ENCODE measurements at regions not wholly inside any gene's neighbourhood (a gene's known extent, or its start where the extent isn't known, plus 50 kb on each side); places are given as distances from the start of the nearest gene placed in this dataset.

DNA sequence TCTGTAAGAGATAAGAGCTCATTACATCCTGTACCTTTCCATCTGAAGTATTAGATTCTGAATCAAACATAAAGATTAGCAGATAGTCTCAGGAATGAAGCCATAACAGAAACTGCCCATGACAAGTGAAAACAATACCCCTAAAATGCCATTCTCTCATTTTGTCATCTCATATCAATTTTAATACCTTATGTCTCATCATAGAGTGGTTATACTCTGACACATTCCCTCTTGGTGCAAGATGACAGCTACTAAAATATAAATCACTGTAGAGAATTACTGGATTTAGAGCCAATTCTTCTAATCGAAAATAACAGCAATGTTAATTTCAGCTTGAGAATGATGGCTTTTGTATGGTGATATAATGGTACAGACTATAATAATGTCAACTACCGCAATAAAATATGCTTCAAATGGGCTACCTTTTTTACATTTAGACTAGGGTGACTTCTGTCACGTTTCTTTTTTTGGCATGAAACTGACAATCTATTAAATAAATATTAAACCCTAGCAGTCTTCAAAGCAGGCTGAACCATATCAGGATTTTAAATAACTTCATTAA is 125.1 kb upstream of the ITGA4 start:
- TF ChIP-seq, protein P1, sequence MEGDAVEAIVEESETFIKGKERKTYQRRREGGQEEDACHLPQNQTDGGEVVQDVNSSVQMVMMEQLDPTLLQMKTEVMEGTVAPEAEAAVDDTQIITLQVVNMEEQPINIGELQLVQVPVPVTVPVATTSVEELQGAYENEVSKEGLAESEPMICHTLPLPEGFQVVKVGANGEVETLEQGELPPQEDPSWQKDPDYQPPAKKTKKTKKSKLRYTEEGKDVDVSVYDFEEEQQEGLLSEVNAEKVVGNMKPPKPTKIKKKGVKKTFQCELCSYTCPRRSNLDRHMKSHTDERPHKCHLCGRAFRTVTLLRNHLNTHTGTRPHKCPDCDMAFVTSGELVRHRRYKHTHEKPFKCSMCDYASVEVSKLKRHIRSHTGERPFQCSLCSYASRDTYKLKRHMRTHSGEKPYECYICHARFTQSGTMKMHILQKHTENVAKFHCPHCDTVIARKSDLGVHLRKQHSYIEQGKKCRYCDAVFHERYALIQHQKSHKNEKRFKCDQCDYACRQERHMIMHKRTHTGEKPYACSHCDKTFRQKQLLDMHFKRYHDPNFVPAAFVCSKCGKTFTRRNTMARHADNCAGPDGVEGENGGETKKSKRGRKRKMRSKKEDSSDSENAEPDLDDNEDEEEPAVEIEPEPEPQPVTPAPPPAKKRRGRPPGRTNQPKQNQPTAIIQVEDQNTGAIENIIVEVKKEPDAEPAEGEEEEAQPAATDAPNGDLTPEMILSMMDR (conservative IDR thresholded peaks at IDR 0.05; ENCODE audit: low read depth, low read length): no peak
- TF ChIP-seq RAD21 (IDR thresholded peaks at IDR 0.05; ENCODE audit: low read length) (no peak), RFX5 (IDR thresholded peaks at IDR 0.05; ENCODE audit: low read depth, low read length) (no peak), MAFK (IDR thresholded peaks at IDR 0.05; ENCODE audit: low read depth, low read length) (no peak), MXI1 (IDR thresholded peaks at IDR 0.05; ENCODE audit: borderline replicate concordance, low read depth, low read length) (no peak), MAZ (IDR thresholded peaks at IDR 0.05; ENCODE audit: borderline replicate concordance, low read depth, low read length) (no peak), POLR2A (IDR thresholded peaks at IDR 0.05; ENCODE audit: low read depth, low read length) (no peak), CEBPB (IDR thresholded peaks at IDR 0.05; ENCODE audit: low read depth, low read length) (no peak), NFE2L2 (IDR thresholded peaks at IDR 0.05; ENCODE audit: low read depth, low read length) (no peak), FOS (IDR thresholded peaks at IDR 0.05; ENCODE audit: low read depth, low read length) (no peak), BHLHE40 (IDR thresholded peaks at IDR 0.05; ENCODE audit: low read depth, low read length) (no peak), SMC3 (IDR thresholded peaks at IDR 0.05; ENCODE audit: low read depth, low read length) (no peak)
- TF ChIP-seq, protein P2, sequence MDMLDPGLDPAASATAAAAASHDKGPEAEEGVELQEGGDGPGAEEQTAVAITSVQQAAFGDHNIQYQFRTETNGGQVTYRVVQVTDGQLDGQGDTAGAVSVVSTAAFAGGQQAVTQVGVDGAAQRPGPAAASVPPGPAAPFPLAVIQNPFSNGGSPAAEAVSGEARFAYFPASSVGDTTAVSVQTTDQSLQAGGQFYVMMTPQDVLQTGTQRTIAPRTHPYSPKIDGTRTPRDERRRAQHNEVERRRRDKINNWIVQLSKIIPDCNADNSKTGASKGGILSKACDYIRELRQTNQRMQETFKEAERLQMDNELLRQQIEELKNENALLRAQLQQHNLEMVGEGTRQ (IDR thresholded peaks at IDR 0.05; ENCODE audit: low read depth, low read length): no peak
- TF ChIP-seq, protein P3, sequence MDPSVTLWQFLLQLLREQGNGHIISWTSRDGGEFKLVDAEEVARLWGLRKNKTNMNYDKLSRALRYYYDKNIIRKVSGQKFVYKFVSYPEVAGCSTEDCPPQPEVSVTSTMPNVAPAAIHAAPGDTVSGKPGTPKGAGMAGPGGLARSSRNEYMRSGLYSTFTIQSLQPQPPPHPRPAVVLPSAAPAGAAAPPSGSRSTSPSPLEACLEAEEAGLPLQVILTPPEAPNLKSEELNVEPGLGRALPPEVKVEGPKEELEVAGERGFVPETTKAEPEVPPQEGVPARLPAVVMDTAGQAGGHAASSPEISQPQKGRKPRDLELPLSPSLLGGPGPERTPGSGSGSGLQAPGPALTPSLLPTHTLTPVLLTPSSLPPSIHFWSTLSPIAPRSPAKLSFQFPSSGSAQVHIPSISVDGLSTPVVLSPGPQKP (IDR thresholded peaks at IDR 0.05; ENCODE audit: borderline replicate concordance, low read depth, low read length): no peak
